ENCODE measurements at regions not wholly inside any gene's neighbourhood (a gene's known extent, or its start where the extent isn't known, plus 50 kb on each side); places are given as distances from the start of the nearest gene placed in this dataset.

GRCh38 chr5:93300309-93300923 lies 280.6 kb downstream of the NR2F1-AS1 start:
- ChIA-PET POLR2A (no interaction called here), CTCF (interaction anchor here (0.9 to 1.4 kb wide), 3 partner anchors 20 to 40 kb away, joined by 3 read pairs; no protein-coding TSS in a partner anchor)
- no peak for TF ChIP-seq CTCF (IDR thresholded peaks at IDR 0.05; ENCODE audit: control extremely low read depth, extremely low read depth, low read depth, missing control alignments)
- DNase-seq (ENCODE audit: extremely low spot score), result no peak

- no peak for TF ChIP-seq CTCF (IDR thresholded peaks at IDR 0.05; ENCODE audit: control extremely low read depth, extremely low read depth, low read depth, missing control alignments)
- POLR2A ChIA-PET, result no interaction called here
- DNase-seq (ENCODE audit: extremely low spot score), result no peak
- CTCF ChIA-PET, result interaction anchor here (1.9 kb wide), 1 partner anchor 25 kb away, joined by 4 read pairs; no protein-coding TSS in a partner anchor
Measured at GRCh38 chr5:93299681-93300308, 281.2 kb downstream of the NR2F1-AS1 start.

DNA sequence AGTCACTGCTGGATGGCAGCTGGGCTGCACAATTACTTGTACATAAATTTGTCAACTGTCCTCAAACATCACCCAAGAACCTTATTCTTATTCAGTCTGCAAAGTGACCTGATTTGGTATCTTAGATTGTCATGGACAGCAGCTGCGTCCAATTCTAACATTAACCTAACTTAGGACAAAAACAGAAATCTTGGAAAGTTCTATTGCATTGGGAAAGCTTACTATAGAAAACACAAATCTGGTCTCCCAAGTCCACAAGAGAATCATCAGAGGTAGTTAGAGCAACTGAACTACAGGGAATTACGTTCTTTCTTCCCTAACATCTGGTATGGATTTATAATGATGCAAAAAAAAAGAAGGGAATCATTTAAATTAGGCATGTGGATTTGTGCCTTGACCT lies 283.9 kb downstream of the NR2F1-AS1 start:
- ChIA-PET POLR2A (no interaction called here), CTCF (interaction anchor here (1.0 kb wide), 1 partner anchor 15 kb away, joined by 3 read pairs; no protein-coding TSS in a partner anchor)
- no peak for TF ChIP-seq CTCF (IDR thresholded peaks at IDR 0.05; ENCODE audit: control extremely low read depth, extremely low read depth, low read depth, missing control alignments)
- DNase-seq (ENCODE audit: extremely low spot score), result no peak

DNA sequence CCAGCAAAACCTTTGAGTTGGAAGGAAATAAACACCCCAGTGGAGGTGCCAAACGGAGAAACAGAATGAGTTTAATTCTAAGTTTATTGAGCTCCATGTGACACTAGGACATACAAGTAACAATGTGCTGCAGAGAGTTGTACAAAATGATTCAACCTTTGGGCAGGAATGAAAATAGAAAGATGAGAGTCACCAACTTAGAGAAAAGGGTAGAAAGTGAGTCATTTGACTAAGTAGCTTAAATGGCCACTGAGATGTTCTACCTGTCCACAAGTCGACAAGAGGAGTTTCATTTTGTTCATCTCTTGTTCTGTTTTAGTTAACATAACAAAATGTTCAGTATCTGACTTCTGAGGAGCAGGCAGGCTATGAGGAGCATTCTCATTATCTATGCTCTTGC lies 284.7 kb downstream of the NR2F1-AS1 start:
- ChIA-PET POLR2A (no interaction called here), CTCF (no interaction called here)
- DNase-seq (ENCODE audit: extremely low spot score), result no peak
- TF ChIP-seq CTCF (IDR thresholded peaks at IDR 0.05; ENCODE audit: control extremely low read depth, extremely low read depth, low read depth, missing control alignments), result no peak

GRCh38 chr5:93294996-93295395 lies 286.0 kb downstream of the NR2F1-AS1 start:
- no peak for TF ChIP-seq CTCF (IDR thresholded peaks at IDR 0.05; ENCODE audit: control extremely low read depth, extremely low read depth, low read depth, missing control alignments)
- ChIA-PET CTCF (interaction anchor here (0.9 to 1.2 kb wide), 2 partner anchors 9 kb away, joined by 3 read pairs; no protein-coding TSS in a partner anchor), POLR2A (no interaction called here)
- no peak for DNase-seq (ENCODE audit: extremely low spot score)

- no peak for TF ChIP-seq CTCF (IDR thresholded peaks at IDR 0.05; ENCODE audit: control extremely low read depth, extremely low read depth, low read depth, missing control alignments)
- no peak for DNase-seq (ENCODE audit: extremely low spot score)
- ChIA-PET POLR2A (no interaction called here), CTCF (no interaction called here)
Measured at GRCh38 chr5:93294199-93294598, 286.8 kb downstream of the NR2F1-AS1 start.

All from GM10248 (cell line).